ENCODE measurements at regions not wholly inside any gene's neighbourhood (a gene's known extent, or its start where the extent isn't known, plus 50 kb on each side); places are given as distances from the start of the nearest gene placed in this dataset.

DNA sequence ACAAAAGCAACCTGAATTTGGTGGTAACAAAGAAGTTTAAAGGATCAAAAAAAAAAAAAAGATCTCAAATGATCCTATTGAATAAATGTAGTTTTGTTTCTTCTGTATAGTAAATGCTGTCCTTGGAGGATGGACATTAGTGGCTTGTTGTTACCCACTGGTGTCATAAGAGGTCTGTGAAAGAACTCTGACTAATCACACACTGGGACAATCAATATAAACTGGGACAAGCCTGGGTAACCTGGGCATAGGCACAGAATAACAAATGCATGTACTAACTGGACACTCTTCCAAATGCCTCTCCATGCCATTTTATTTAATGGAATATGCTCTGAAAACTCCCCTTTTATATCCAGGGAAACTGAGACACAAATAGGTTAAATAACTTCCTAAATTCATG is 241.4 kb downstream of the DOK5 start:
- TF ChIP-seq ZNF274 (IDR thresholded peaks at IDR 0.05; ENCODE audit: low read depth, low read length) (no peak), YY1 (IDR thresholded peaks at IDR 0.05; ENCODE audit: insufficient read depth, insufficient read length) (no peak), SUZ12 (IDR thresholded peaks at IDR 0.05; ENCODE audit: extremely low read depth, insufficient read depth, insufficient read length) (no peak)
